ENCODE measurements at regions not wholly inside any gene's neighbourhood (a gene's known extent, or its start where the extent isn't known, plus 50 kb on each side); places are given as distances from the start of the nearest gene placed in this dataset.

DNA sequence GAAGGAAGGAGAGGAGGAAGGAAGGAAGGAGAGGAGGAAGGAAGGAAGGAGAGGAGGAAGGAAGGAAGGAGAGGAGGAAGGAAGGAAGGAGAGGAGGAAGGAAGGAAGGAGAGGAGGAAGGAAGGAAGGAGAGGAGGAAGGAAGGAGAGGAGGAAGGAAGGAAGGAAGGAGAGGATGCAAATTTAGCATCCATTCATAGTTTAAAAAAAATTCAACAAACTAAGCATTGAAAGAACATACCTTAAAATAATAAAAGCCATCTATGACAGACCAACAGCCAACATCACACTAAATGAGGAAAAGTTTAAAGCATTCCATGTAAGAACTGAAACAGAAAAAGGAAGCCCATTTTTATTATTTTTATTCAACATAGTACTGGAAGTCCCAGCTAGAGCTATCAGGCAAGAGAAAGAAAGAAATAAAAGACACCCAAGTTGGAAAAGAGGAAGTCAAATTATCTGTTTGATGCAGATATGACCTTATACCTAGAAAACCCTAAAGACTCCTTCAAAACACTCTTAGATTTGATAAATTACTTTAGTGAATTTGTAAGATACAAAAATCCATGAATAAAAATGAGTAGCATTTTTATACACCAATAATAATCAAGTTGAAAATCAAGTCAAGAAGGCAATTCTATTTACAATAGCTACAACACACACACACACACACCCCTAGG, 52.2 kb upstream of the FXR1 start:
- no peak for TF ChIP-seq POLR2A (IDR thresholded peaks at IDR 0.05)
- TF ChIP-seq, protein P1, sequence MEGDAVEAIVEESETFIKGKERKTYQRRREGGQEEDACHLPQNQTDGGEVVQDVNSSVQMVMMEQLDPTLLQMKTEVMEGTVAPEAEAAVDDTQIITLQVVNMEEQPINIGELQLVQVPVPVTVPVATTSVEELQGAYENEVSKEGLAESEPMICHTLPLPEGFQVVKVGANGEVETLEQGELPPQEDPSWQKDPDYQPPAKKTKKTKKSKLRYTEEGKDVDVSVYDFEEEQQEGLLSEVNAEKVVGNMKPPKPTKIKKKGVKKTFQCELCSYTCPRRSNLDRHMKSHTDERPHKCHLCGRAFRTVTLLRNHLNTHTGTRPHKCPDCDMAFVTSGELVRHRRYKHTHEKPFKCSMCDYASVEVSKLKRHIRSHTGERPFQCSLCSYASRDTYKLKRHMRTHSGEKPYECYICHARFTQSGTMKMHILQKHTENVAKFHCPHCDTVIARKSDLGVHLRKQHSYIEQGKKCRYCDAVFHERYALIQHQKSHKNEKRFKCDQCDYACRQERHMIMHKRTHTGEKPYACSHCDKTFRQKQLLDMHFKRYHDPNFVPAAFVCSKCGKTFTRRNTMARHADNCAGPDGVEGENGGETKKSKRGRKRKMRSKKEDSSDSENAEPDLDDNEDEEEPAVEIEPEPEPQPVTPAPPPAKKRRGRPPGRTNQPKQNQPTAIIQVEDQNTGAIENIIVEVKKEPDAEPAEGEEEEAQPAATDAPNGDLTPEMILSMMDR (IDR thresholded peaks at IDR 0.05) = no peak

All from Peyer's patch (tissue), 4 donors.